Duodenal mucosa (tissue), 2 donors: ENCODE measurements at regions not wholly inside any gene's neighbourhood (a gene's known extent, or its start where the extent isn't known, plus 50 kb on each side); places are given as distances from the start of the nearest gene placed in this dataset.

Source experiments
- H3K27ac ChIP-seq: one replicate; pipeline ENCODE4 v1.7.0; 2013; ENCODE audit warnings: low read depth, low read length
- H3K27me3 ChIP-seq, 2 donors: one replicate each; pipeline ENCODE4 v1.7.0; 2013; ENCODE audit warnings: low read length in 2 of 2, control low read depth in 1 of 2; ENCODE audit not compliant: insufficient read depth in 2 of 2, control insufficient read depth in 1 of 2
- H3K36me3 ChIP-seq, 2 donors: one replicate each; pipeline ENCODE4 v1.7.0; 2013; ENCODE audit warnings: low read length in 2 of 2, control low read depth in 1 of 2; ENCODE audit not compliant: insufficient read depth in 2 of 2, control insufficient read depth in 1 of 2
- H3K4me1 ChIP-seq, 2 donors: one replicate each; pipeline ENCODE4 v1.7.0; 2013; ENCODE audit warnings: low read length in 2 of 2, control low read depth in 1 of 2; ENCODE audit not compliant: insufficient read depth in 2 of 2, control insufficient read depth in 1 of 2
- H3K4me3 ChIP-seq, 2 donors: one replicate each; pipeline ENCODE4 v1.7.0; 2013; ENCODE audit warnings: low read length in 2 of 2, low read depth in 1 of 2
- H3K9ac ChIP-seq, 2 donors: one replicate each; pipeline ENCODE4 v1.7.0; 2013; ENCODE audit warnings: low read length in 2 of 2, low read depth in 1 of 2
- H3K9me3 ChIP-seq, 2 donors: one replicate each; pipeline ENCODE4 v1.7.0; 2013; ENCODE audit warnings: low read length in 2 of 2, control low read depth in 1 of 2; ENCODE audit not compliant: control insufficient read depth in 1 of 2

- no peaks in the 10 kb centered on the region for H3K4me1 ChIP-seq
- H3K9me3 ChIP-seq = no peaks in the 10 kb centered on the region
- no peak overlapping the region for H3K27ac ChIP-seq
- no peaks in the 10 kb centered on the region for H3K36me3 ChIP-seq
- H3K4me3 ChIP-seq = no peak overlapping the region
- no peak overlapping the region for H3K9ac ChIP-seq
- H3K27me3 ChIP-seq = no peaks in the 10 kb centered on the region
These were observed 153.7 kb upstream of the DAPK1 start for GRCh38 chr9:87343816-87344430.

- H3K9me3 ChIP-seq = no peaks in the 10 kb centered on the region
- H3K27ac ChIP-seq = no peak overlapping the region
- H3K27me3 ChIP-seq = no peaks in the 10 kb centered on the region
- H3K36me3 ChIP-seq = no peaks in the 10 kb centered on the region
- H3K4me1 ChIP-seq = no peaks in the 10 kb centered on the region
- H3K4me3 ChIP-seq = no peak overlapping the region
- H3K9ac ChIP-seq = no peak overlapping the region
These were observed 151.5 kb upstream of the DAPK1 start for GRCh38 chr9:87346061-87346665.

- Histone ChIP-seq H3K36me3 (no peaks in the 10 kb centered on the region), H3K4me3 (no peak overlapping the region), H3K27ac (no peak overlapping the region), H3K4me1 (no peaks in the 10 kb centered on the region), H3K9me3 (no peaks in the 10 kb centered on the region), H3K27me3 (no peaks in the 10 kb centered on the region), H3K9ac (no peak overlapping the region)
These were observed 146.8 kb upstream of the DAPK1 start for GRCh38 chr9:87350915-87351314.

DNA sequence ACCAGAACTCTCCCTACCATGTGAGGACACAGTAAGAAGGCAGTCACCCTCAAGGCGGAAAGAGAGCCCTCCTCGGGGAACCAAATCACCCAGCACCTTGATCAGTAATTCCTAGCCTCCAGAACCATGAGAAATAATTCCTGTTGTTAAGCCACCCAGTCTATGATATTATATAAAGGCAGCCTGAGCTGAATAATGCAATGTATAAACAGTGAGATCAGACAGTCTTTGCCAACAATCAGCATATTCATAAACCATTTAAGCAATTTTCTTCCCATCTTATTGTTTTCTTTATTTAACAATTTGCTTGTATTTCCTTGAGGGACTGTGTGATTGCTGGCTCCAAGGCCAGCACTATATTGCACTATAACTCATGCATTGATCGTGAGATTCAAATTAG, 144.4 kb upstream of the DAPK1 start:
- no peaks in the 10 kb centered on the region for H3K36me3 ChIP-seq
- no peak overlapping the region for H3K27ac ChIP-seq
- H3K4me3 ChIP-seq = no peak overlapping the region
- H3K9me3 ChIP-seq = no peaks in the 10 kb centered on the region
- no peak overlapping the region for H3K9ac ChIP-seq
- H3K27me3 ChIP-seq = no peaks in the 10 kb centered on the region
- no peaks in the 10 kb centered on the region for H3K4me1 ChIP-seq

- no peak overlapping the region for H3K27ac ChIP-seq
- no peak overlapping the region for H3K9ac ChIP-seq
- H3K9me3 ChIP-seq = no peaks in the 10 kb centered on the region
- H3K36me3 ChIP-seq = no peaks in the 10 kb centered on the region
- H3K4me1 ChIP-seq = no peaks in the 10 kb centered on the region
- no peak overlapping the region for H3K4me3 ChIP-seq
- no peaks in the 10 kb centered on the region for H3K27me3 ChIP-seq
These were observed 143.5 kb upstream of the DAPK1 start for GRCh38 chr9:87354147-87354546.

GRCh38 chr9:87357600-87357999, 140.1 kb upstream of the DAPK1 start:
- peaks cover 0 to 3% of the 10 kb centered on the region in 2 donors for H3K9me3 ChIP-seq
- H3K9ac ChIP-seq = no peak overlapping the region
- no peaks in the 10 kb centered on the region for H3K4me1 ChIP-seq
- no peaks in the 10 kb centered on the region for H3K27me3 ChIP-seq
- H3K27ac ChIP-seq = no peak overlapping the region
- H3K4me3 ChIP-seq = no peak overlapping the region
- no peaks in the 10 kb centered on the region for H3K36me3 ChIP-seq

GRCh38 chr9:87359264-87359663, 138.4 kb upstream of the DAPK1 start:
- Histone ChIP-seq H3K27ac (no peak overlapping the region), H3K9ac (no peak overlapping the region), H3K36me3 (no peaks in the 10 kb centered on the region), H3K4me3 (no peak overlapping the region), H3K27me3 (no peaks in the 10 kb centered on the region), H3K9me3 (peaks cover 0 to 3% of the 10 kb centered on the region in 2 donors), H3K4me1 (no peaks in the 10 kb centered on the region)

- H3K27me3 ChIP-seq = no peaks in the 10 kb centered on the region
- H3K4me3 ChIP-seq = no peak overlapping the region
- peaks cover 0 to 3% of the 10 kb centered on the region in 2 donors for H3K9me3 ChIP-seq
- H3K4me1 ChIP-seq = no peaks in the 10 kb centered on the region
- H3K36me3 ChIP-seq = no peaks in the 10 kb centered on the region
- H3K9ac ChIP-seq = no peak overlapping the region
- H3K27ac ChIP-seq = no peak overlapping the region
These were observed 137.6 kb upstream of the DAPK1 start for GRCh38 chr9:87359958-87360601.

DNA sequence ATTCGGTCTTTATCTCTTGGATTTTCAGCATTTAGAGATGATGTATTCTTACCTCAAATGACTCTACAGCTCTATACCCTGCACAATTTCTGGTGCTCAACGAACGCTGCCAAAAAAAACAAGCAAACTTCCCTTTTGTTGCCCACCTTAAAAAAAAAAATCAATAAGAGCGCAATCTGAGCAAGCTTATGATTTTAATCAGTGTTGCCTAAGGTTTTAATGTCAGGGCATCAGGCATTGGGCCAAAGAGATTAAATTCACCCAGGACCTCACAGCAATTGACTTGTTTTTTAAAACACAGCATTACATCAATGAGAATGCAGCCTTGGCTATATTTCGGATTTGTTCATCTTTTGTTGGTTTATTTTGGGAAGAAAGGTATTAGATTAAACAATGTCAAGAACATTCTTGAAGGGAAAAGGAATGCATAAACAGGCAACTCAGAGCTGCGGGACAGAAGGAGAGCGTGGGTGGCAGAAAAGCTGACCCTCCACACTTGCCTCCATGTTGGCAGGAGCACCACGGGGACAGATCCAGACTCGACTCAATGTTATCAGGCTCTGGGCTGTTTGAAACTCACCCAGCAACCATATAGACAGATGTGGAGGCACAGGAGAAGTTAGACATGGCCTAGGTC, 127.5 kb upstream of the DAPK1 start:
- peaks cover 0 to 7% of the 10 kb centered on the region in 2 donors for H3K4me1 ChIP-seq
- no peaks in the 10 kb centered on the region for H3K27me3 ChIP-seq
- H3K9me3 ChIP-seq = no peaks in the 10 kb centered on the region
- H3K9ac ChIP-seq = no peak overlapping the region
- H3K4me3 ChIP-seq = no peak overlapping the region
- no peak overlapping the region for H3K27ac ChIP-seq
- H3K36me3 ChIP-seq = no peaks in the 10 kb centered on the region

GRCh38 chr9:87371795-87372355, 125.8 kb upstream of the DAPK1 start:
- no peak overlapping the region for H3K27ac ChIP-seq
- no peaks in the 10 kb centered on the region for H3K9me3 ChIP-seq
- no peaks in the 10 kb centered on the region for H3K36me3 ChIP-seq
- H3K9ac ChIP-seq = no peak overlapping the region
- no peak overlapping the region for H3K4me3 ChIP-seq
- H3K4me1 ChIP-seq = peaks cover 0 to 7% of the 10 kb centered on the region in 2 donors
- no peaks in the 10 kb centered on the region for H3K27me3 ChIP-seq
